Mesenchymal stem cell (in vitro differentiated cells and primary cell): ENCODE measurements at regions not wholly inside any gene's neighbourhood (a gene's known extent, or its start where the extent isn't known, plus 50 kb on each side); places are given as distances from the start of the nearest gene placed in this dataset.
A peak's percentile ranks its signal among the peaks of the same experiment; 100 is the strongest.

Source experiments
- DNase-seq: peaks from one replicate; pipeline ENCODE4 v3.0.0-alpha.2; 2013
- H2AFZ ChIP-seq: one replicate; pipeline ENCODE4 v1.6.1; 2013; ENCODE audit warnings: low read depth, mild to moderate bottlenecking, control low read depth, inconsistent platforms, low read length, moderate library complexity
- H2AK5ac ChIP-seq: 2 replicates; pipeline ENCODE4 v1.6.1; 2013; ENCODE audit warnings: low read length, moderate library complexity, mild to moderate bottlenecking, inconsistent platforms; ENCODE audit not compliant: severe bottlenecking
- H2BK120ac ChIP-seq: one replicate; pipeline ENCODE4 v1.6.1; 2013; ENCODE audit warnings: low read depth, mild to moderate bottlenecking, inconsistent platforms, low read length, moderate library complexity
- H2BK12ac ChIP-seq, 2 experiments: one replicate each; pipeline ENCODE4 v1.6.1; 2013; ENCODE audit warnings: inconsistent platforms in 2 of 2, low read length in 2 of 2, mild to moderate bottlenecking in 2 of 2, moderate library complexity in 2 of 2, control low read depth in 1 of 2
- H2BK15ac ChIP-seq: one replicate; pipeline ENCODE4 v1.6.1; 2013; ENCODE audit warnings: mild to moderate bottlenecking, low read depth, inconsistent platforms; ENCODE audit not compliant: poor library complexity, severe bottlenecking
- H2BK5ac ChIP-seq: 2 replicates; pipeline ENCODE4 v1.6.1; 2013; ENCODE audit warnings: low read depth, mild to moderate bottlenecking, low read length, control low read depth, inconsistent platforms; ENCODE audit not compliant: poor library complexity, severe bottlenecking
- H3K14ac ChIP-seq, 2 experiments: one replicate each; pipeline ENCODE4 v1.6.1; 2013; ENCODE audit warnings: inconsistent platforms in 2 of 2, low read length in 2 of 2, control low read depth in 1 of 2, mild to moderate bottlenecking in 1 of 2, moderate library complexity in 1 of 2
- H3K18ac ChIP-seq, 2 experiments: one replicate each; pipeline ENCODE4 v1.6.1; 2013; ENCODE audit warnings: inconsistent platforms in 2 of 2, low read length in 2 of 2, control low read depth in 1 of 2, low read depth in 1 of 2, mild to moderate bottlenecking in 1 of 2
- H3K23ac ChIP-seq, 2 experiments: one replicate each; pipeline ENCODE4 v1.6.1; 2013; ENCODE audit warnings: inconsistent platforms in 2 of 2, low read length in 2 of 2, mild to moderate bottlenecking in 2 of 2, moderate library complexity in 2 of 2, control low read depth in 1 of 2
- H3K27ac ChIP-seq: 2 replicates; pipeline ENCODE4 v1.5.1; 2013; ENCODE audit warnings: mild to moderate bottlenecking, moderate library complexity, low read length, control low read depth, inconsistent platforms; ENCODE audit not compliant: poor library complexity, severe bottlenecking
- H3K27me3 ChIP-seq, 2 experiments: 2 replicates each; pipeline versions ENCODE4 v1.6.1 to v1.7.0; 2013; ENCODE audit warnings: low read length in 2 of 2, mild to moderate bottlenecking in 2 of 2, moderate library complexity in 2 of 2, control low read depth in 1 of 2, inconsistent platforms in 1 of 2; ENCODE audit not compliant: control insufficient read depth in 1 of 2, insufficient read depth in 1 of 2
- H3K36me3 ChIP-seq, 2 experiments: 2 replicates each; pipeline versions ENCODE4 v1.6.1 to v1.7.0; 2013; ENCODE audit warnings: low read length in 2 of 2, control low read depth in 1 of 2, inconsistent platforms in 1 of 2, low read depth in 1 of 2, mild to moderate bottlenecking in 1 of 2; ENCODE audit not compliant: insufficient read depth in 2 of 2, control insufficient read depth in 1 of 2
- H3K4ac ChIP-seq, 2 experiments: one replicate each; pipeline ENCODE4 v1.6.1; 2013; ENCODE audit warnings: inconsistent platforms in 2 of 2, low read length in 2 of 2, mild to moderate bottlenecking in 2 of 2, moderate library complexity in 2 of 2, control low read depth in 1 of 2, low read depth in 1 of 2
- H3K4me1 ChIP-seq: 2 replicates; pipeline ENCODE4 v1.6.1; 2013; ENCODE audit warnings: low read depth, low read length, control low read depth; ENCODE audit not compliant: control insufficient read depth, insufficient read depth
- H3K4me2 ChIP-seq: 2 replicates; pipeline ENCODE4 v1.6.1; 2013; ENCODE audit warnings: low read length, mild to moderate bottlenecking, inconsistent platforms; ENCODE audit not compliant: poor library complexity, severe bottlenecking
- H3K4me3 ChIP-seq, 2 experiments: 2 replicates each; pipeline versions ENCODE4 v1.5.1 to v1.7.0; 2013; ENCODE audit warnings: low read length in 2 of 2, mild to moderate bottlenecking in 2 of 2, control low read depth in 1 of 2, low read depth in 1 of 2; ENCODE audit not compliant: insufficient read depth in 1 of 2
- H3K79me1 ChIP-seq: replicated peaks from 2 replicates; pipeline ENCODE4 v1.6.1; 2013; ENCODE audit warnings: mild to moderate bottlenecking, control low read depth, low read length, inconsistent platforms; ENCODE audit not compliant: poor library complexity, severe bottlenecking
- H3K9ac ChIP-seq: 2 replicates; pipeline ENCODE4 v1.7.0; 2013; ENCODE audit warnings: mild to moderate bottlenecking, low read length, moderate library complexity
- H3K9me3 ChIP-seq: 2 replicates; pipeline ENCODE4 v1.7.0; 2013; ENCODE audit warnings: mild to moderate bottlenecking, low read length; ENCODE audit not compliant: control insufficient read depth
- H4K8ac ChIP-seq: one replicate; pipeline ENCODE4 v1.6.1; 2013; ENCODE audit warnings: inconsistent platforms, mild to moderate bottlenecking, low read length, moderate library complexity
- H4K91ac ChIP-seq: one replicate; pipeline ENCODE4 v1.6.1; 2013; ENCODE audit warnings: mild to moderate bottlenecking, low read length, inconsistent platforms
- WGBS: methylation state at CpG from one replicate; pipeline ENCODE4 v1.1.7; 2013; ENCODE audit warnings: mixed read lengths; 5-methylcytosine and 5-hydroxymethylcytosine counted together

- Histone ChIP-seq H3K4me1 (peaks cover 2% of the 10 kb centered on the region), H2BK15ac (no peak overlapping the region), H3K9me3 (peaks cover 6% of the 10 kb centered on the region), H3K4me3 (no peak overlapping the region), H4K91ac (no peak overlapping the region), H2AK5ac (no peak overlapping the region), H3K79me1 (no peaks in the 10 kb centered on the region), H4K8ac (no peak overlapping the region), H3K14ac (no peak overlapping the region), H3K18ac (no peak overlapping the region), H3K9ac (no peak overlapping the region), H2BK120ac (no peak overlapping the region), H3K27ac (no peak overlapping the region), H3K23ac (no peak overlapping the region), H3K36me3 (no peaks in the 10 kb centered on the region), H3K27me3 (no peaks in the 10 kb centered on the region), H3K4me2 (no peak overlapping the region), H2AFZ (no peak overlapping the region), H2BK12ac (no peak overlapping the region), H3K4ac (no peak overlapping the region), H2BK5ac (no peak overlapping the region)
- 57% methylated on average over 1 of the region's 2 CpGs for WGBS
- DNase-seq: no peak
Measured at GRCh38 chr16:64309398-64310110, 812.3 kb downstream of the CDH11 start.

- no peak overlapping the region for H3K4me2 ChIP-seq
- WGBS: 81% methylated on average over 2 of the region's 3 CpGs
- H4K91ac ChIP-seq: no peak overlapping the region
Measured at GRCh38 chr16:64308721-64309120, 813.1 kb downstream of the CDH11 start.

GRCh38 chr16:64307431-64307830 is 814.4 kb downstream of the CDH11 start:
- no peak overlapping the region for H3K27ac ChIP-seq
- peaks cover 6% of the 10 kb centered on the region for H3K9me3 ChIP-seq
- H2BK120ac ChIP-seq: no peak overlapping the region
- no peak overlapping the region for H3K4ac ChIP-seq
- WGBS: 95% methylated on average over 2 of the region's 2 CpGs
- no peak overlapping the region for H3K9ac ChIP-seq
- peak overlapping the region; percentile 31 for H2AK5ac ChIP-seq
- H3K23ac ChIP-seq: no peak overlapping the region
- H4K91ac ChIP-seq: no peak overlapping the region
- H3K4me2 ChIP-seq: no peak overlapping the region
- H3K36me3 ChIP-seq: no peaks in the 10 kb centered on the region
- peaks cover 2% of the 10 kb centered on the region for H3K4me1 ChIP-seq
- H2BK5ac ChIP-seq: no peak overlapping the region
- H3K14ac ChIP-seq: no peak overlapping the region
- no peak overlapping the region for H4K8ac ChIP-seq
- H3K79me1 ChIP-seq: no peaks in the 10 kb centered on the region
- no peak overlapping the region for H2AFZ ChIP-seq
- H3K4me3 ChIP-seq: no peak overlapping the region
- H2BK15ac ChIP-seq: no peak overlapping the region
- DNase-seq: no peak
- no peak overlapping the region for H3K18ac ChIP-seq
- no peaks in the 10 kb centered on the region for H3K27me3 ChIP-seq
- H2BK12ac ChIP-seq: no peak overlapping the region

More at GRCh38 chr16:64308721-64309120, 813.1 kb downstream of the CDH11 start:
- no peak for DNase-seq
- peaks cover 6% of the 10 kb centered on the region for H3K9me3 ChIP-seq
- no peaks in the 10 kb centered on the region for H3K27me3 ChIP-seq
- no peak overlapping the region for H3K18ac ChIP-seq
- H3K79me1 ChIP-seq: no peaks in the 10 kb centered on the region
- H3K23ac ChIP-seq: no peak overlapping the region
- no peaks in the 10 kb centered on the region for H3K36me3 ChIP-seq
- H2BK5ac ChIP-seq: no peak overlapping the region
- no peak overlapping the region for H4K8ac ChIP-seq
- no peak overlapping the region for H3K14ac ChIP-seq
- H2BK15ac ChIP-seq: no peak overlapping the region
- H2BK120ac ChIP-seq: no peak overlapping the region
- H3K4me1 ChIP-seq: peaks cover 2% of the 10 kb centered on the region
- H2AFZ ChIP-seq: no peak overlapping the region
- peak overlapping the region; percentile 88 for H2AK5ac ChIP-seq
- H2BK12ac ChIP-seq: no peak overlapping the region
- H3K27ac ChIP-seq: no peak overlapping the region
- no peak overlapping the region for H3K4me3 ChIP-seq
- H3K9ac ChIP-seq: no peak overlapping the region
- H3K4ac ChIP-seq: no peak overlapping the region

GRCh38 chr16:64305663-64306062 is 816.2 kb downstream of the CDH11 start:
- H2AFZ ChIP-seq: no peak overlapping the region
- no peaks in the 10 kb centered on the region for H3K36me3 ChIP-seq
- no peak overlapping the region for H2BK5ac ChIP-seq
- no peak overlapping the region for H3K27ac ChIP-seq
- H2BK12ac ChIP-seq: no peak overlapping the region
- H2BK15ac ChIP-seq: no peak overlapping the region
- no peak overlapping the region for H4K91ac ChIP-seq
- no peaks in the 10 kb centered on the region for H3K27me3 ChIP-seq
- no peak overlapping the region for H3K4me3 ChIP-seq
- no peaks in the 10 kb centered on the region for H3K79me1 ChIP-seq
- no peak overlapping the region for H3K14ac ChIP-seq
- no peak overlapping the region for H3K4me2 ChIP-seq
- no peak overlapping the region for H2AK5ac ChIP-seq
- H2BK120ac ChIP-seq: no peak overlapping the region
- WGBS: 91% methylated on average over 1 of the region's 1 CpG
- no peak overlapping the region for H3K23ac ChIP-seq
- H4K8ac ChIP-seq: no peak overlapping the region
- H3K4me1 ChIP-seq: peaks cover 2% of the 10 kb centered on the region
- no peak overlapping the region for H3K9ac ChIP-seq
- no peak overlapping the region for H3K18ac ChIP-seq
- H3K4ac ChIP-seq: no peak overlapping the region
- no peak for DNase-seq
- H3K9me3 ChIP-seq: peaks cover 6% of the 10 kb centered on the region
